ENCODE measurements at regions not wholly inside any gene's neighbourhood (a gene's known extent, or its start where the extent isn't known, plus 50 kb on each side); places are given as distances from the start of the nearest gene placed in this dataset.

- no peak overlapping the region for H3K27ac Mint-ChIP-seq (ENCODE audit: unreplicated experiment)
- no peak overlapping the region for H3K4me3 Mint-ChIP-seq (ENCODE audit: unreplicated experiment)
- peaks cover 4% of the 10 kb centered on the region for H3K36me3 Mint-ChIP-seq (ENCODE audit: low read depth, unreplicated experiment)
- peaks cover 2% of the 10 kb centered on the region for H3K27me3 Mint-ChIP-seq (ENCODE audit: unreplicated experiment)
- no peak for DNase-seq (ENCODE audit: low spot score)
- peaks cover 8% of the 10 kb centered on the region for H3K4me1 Mint-ChIP-seq (ENCODE audit: unreplicated experiment)
- H3K9me3 Mint-ChIP-seq (ENCODE audit: unreplicated experiment): no peaks in the 10 kb centered on the region
- no peak for TF ChIP-seq CTCF (IDR thresholded peaks at IDR 0.05; ENCODE audit: unreplicated experiment)
Observed at GRCh38 chr1:56426587-56427381, 152.6 kb downstream of the PLPP3 start.

- Mint-ChIP-seq H3K27me3 (ENCODE audit: unreplicated experiment) (peaks cover 2% of the 10 kb centered on the region), H3K27ac (ENCODE audit: unreplicated experiment) (no peak overlapping the region), H3K4me1 (ENCODE audit: unreplicated experiment) (peaks cover 11% of the 10 kb centered on the region)
Observed at GRCh38 chr1:56425494-56426037, 153.8 kb downstream of the PLPP3 start.

GRCh38 chr1:56424744-56425493 is 154.4 kb downstream of the PLPP3 start:
- Mint-ChIP-seq H3K4me1 (ENCODE audit: unreplicated experiment) (peaks cover 10% of the 10 kb centered on the region), H3K9me3 (ENCODE audit: unreplicated experiment) (no peaks in the 10 kb centered on the region), H3K27ac (ENCODE audit: unreplicated experiment) (no peak overlapping the region), H3K27me3 (ENCODE audit: unreplicated experiment) (peaks cover 2% of the 10 kb centered on the region), H3K4me3 (ENCODE audit: unreplicated experiment) (no peak overlapping the region), H3K36me3 (ENCODE audit: low read depth, unreplicated experiment) (peaks cover 4% of the 10 kb centered on the region)
- TF ChIP-seq CTCF (IDR thresholded peaks at IDR 0.05; ENCODE audit: unreplicated experiment): no peak
- no peak for DNase-seq (ENCODE audit: low spot score)

More at GRCh38 chr1:56425494-56426037, 153.8 kb downstream of the PLPP3 start:
- DNase-seq (ENCODE audit: low spot score): no peak
- Mint-ChIP-seq H3K9me3 (ENCODE audit: unreplicated experiment) (no peaks in the 10 kb centered on the region), H3K36me3 (ENCODE audit: low read depth, unreplicated experiment) (peaks cover 4% of the 10 kb centered on the region), H3K4me3 (ENCODE audit: unreplicated experiment) (no peak overlapping the region)
- TF ChIP-seq CTCF (IDR thresholded peaks at IDR 0.05; ENCODE audit: unreplicated experiment): no peak

GRCh38 chr1:56423716-56424115 is 155.6 kb downstream of the PLPP3 start:
- H3K27ac Mint-ChIP-seq (ENCODE audit: unreplicated experiment): no peak overlapping the region
- H3K9me3 Mint-ChIP-seq (ENCODE audit: unreplicated experiment): no peaks in the 10 kb centered on the region
- no peak overlapping the region for H3K4me3 Mint-ChIP-seq (ENCODE audit: unreplicated experiment)
- H3K36me3 Mint-ChIP-seq (ENCODE audit: low read depth, unreplicated experiment): peaks cover 4% of the 10 kb centered on the region
- H3K27me3 Mint-ChIP-seq (ENCODE audit: unreplicated experiment): peaks cover 2% of the 10 kb centered on the region
- no peak for TF ChIP-seq CTCF (IDR thresholded peaks at IDR 0.05; ENCODE audit: unreplicated experiment)
- no peak for DNase-seq (ENCODE audit: low spot score)
- H3K4me1 Mint-ChIP-seq (ENCODE audit: unreplicated experiment): peaks cover 19% of the 10 kb centered on the region

All from endothelial cell (in vitro differentiated cells).